ENCODE measurements at regions not wholly inside any gene's neighbourhood (a gene's known extent, or its start where the extent isn't known, plus 50 kb on each side); places are given as distances from the start of the nearest gene placed in this dataset.

- DNase-seq (ENCODE audit: extremely low spot score), result no peak
- POLR2A ChIA-PET, result no interaction called here
- TF ChIP-seq, protein P1, sequence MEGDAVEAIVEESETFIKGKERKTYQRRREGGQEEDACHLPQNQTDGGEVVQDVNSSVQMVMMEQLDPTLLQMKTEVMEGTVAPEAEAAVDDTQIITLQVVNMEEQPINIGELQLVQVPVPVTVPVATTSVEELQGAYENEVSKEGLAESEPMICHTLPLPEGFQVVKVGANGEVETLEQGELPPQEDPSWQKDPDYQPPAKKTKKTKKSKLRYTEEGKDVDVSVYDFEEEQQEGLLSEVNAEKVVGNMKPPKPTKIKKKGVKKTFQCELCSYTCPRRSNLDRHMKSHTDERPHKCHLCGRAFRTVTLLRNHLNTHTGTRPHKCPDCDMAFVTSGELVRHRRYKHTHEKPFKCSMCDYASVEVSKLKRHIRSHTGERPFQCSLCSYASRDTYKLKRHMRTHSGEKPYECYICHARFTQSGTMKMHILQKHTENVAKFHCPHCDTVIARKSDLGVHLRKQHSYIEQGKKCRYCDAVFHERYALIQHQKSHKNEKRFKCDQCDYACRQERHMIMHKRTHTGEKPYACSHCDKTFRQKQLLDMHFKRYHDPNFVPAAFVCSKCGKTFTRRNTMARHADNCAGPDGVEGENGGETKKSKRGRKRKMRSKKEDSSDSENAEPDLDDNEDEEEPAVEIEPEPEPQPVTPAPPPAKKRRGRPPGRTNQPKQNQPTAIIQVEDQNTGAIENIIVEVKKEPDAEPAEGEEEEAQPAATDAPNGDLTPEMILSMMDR (IDR thresholded peaks at IDR 0.05; ENCODE audit: control extremely low read depth, extremely low read depth, low read depth, missing control alignments), result no peak
- CTCF ChIA-PET, result interaction anchor here (1.1 to 2.0 kb wide), 4 partner anchors 8 to 15 kb away, joined by 3 to 7 read pairs (median 4); no protein-coding TSS in a partner anchor
Observed at GRCh38 chr10:91061608-91062007, 140.7 kb upstream of the ANKRD1 start.

DNA sequence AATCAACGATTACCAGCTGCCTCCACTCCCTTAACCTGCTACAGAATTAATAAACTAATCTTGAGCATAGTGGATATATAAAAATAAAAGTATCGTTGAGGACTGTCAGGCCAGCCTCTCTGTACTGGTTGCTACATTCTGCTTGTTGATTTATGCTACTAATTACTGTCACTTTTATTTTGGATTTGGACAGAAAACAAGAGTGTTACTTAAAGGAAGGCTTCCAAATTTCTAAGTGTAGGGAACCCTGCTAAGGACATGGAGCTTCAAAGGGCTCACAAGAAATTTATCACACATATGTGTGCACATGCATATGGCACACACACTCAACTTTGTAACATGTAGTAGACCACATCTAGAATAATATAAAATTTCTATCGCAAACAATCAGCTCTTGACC, 141.2 kb upstream of the ANKRD1 start:
- ChIA-PET CTCF (interaction anchor here (1.0 to 2.0 kb wide), 5 partner anchors 9 to 189 kb away, joined by 3 to 7 read pairs (median 3); no protein-coding TSS in a partner anchor), POLR2A (no interaction called here)
- DNase-seq (ENCODE audit: extremely low spot score), result no peak
- TF ChIP-seq, protein P1 (IDR thresholded peaks at IDR 0.05; ENCODE audit: control extremely low read depth, extremely low read depth, low read depth, missing control alignments), result no peak

GRCh38 chr10:91071786-91072185, 148.7 kb upstream of the PCGF5 start:
- ChIA-PET CTCF (no interaction called here), POLR2A (no interaction called here)
- TF ChIP-seq, protein P1 (IDR thresholded peaks at IDR 0.05; ENCODE audit: control extremely low read depth, extremely low read depth, low read depth, missing control alignments), result no peak
- DNase-seq (ENCODE audit: extremely low spot score), result no peak

DNA sequence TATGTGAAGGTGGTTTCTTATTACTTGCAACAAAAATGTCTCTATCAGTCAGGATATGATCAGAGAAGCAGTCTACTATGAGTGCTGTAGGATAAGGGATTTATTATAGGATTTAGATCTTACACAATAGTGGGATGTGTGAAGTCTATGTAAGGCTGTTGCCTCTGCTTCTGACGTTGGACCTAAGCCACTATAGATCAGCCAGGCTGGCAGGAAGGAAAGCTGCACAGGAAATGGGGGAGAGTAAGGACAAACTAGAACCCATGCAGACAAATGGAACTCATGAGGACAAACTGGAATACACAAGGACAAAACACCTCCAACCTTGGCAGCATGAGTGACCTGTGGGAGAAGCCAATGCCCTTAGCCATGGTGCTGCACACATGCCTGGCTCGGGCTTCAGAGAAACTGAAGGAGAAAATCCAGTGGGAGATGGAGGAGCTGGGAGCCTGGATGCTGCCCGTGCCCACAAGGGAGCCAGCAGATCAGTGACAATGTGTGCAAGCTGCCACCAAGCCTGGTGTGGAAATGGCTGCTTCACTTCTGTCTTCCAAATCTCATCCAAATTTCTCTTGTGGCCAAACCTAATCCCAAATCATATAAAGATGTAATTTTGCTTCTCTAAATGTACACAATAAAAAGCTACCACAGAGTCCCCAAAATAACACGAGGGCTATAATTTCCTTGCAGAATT, 147.0 kb upstream of the PCGF5 start:
- DNase-seq (ENCODE audit: extremely low spot score), result no peak
- CTCF ChIA-PET, result interaction anchor here (1.1 kb wide), 1 partner anchor 15 kb away, joined by 3 read pairs; no protein-coding TSS in a partner anchor
- POLR2A ChIA-PET, result no interaction called here
- TF ChIP-seq, protein P1 (IDR thresholded peaks at IDR 0.05; ENCODE audit: control extremely low read depth, extremely low read depth, low read depth, missing control alignments), result no peak

GRCh38 chr10:91076991-91077548, 143.4 kb upstream of the PCGF5 start:
- no peak for DNase-seq (ENCODE audit: extremely low spot score)
- TF ChIP-seq, protein P1 (IDR thresholded peaks at IDR 0.05; ENCODE audit: control extremely low read depth, extremely low read depth, low read depth, missing control alignments), result no peak
- ChIA-PET POLR2A (no interaction called here), CTCF (interaction anchor here (1.1 to 1.9 kb wide), 6 partner anchors 8 to 174 kb away, joined by 3 to 7 read pairs (median 4); no protein-coding TSS in a partner anchor)

DNA sequence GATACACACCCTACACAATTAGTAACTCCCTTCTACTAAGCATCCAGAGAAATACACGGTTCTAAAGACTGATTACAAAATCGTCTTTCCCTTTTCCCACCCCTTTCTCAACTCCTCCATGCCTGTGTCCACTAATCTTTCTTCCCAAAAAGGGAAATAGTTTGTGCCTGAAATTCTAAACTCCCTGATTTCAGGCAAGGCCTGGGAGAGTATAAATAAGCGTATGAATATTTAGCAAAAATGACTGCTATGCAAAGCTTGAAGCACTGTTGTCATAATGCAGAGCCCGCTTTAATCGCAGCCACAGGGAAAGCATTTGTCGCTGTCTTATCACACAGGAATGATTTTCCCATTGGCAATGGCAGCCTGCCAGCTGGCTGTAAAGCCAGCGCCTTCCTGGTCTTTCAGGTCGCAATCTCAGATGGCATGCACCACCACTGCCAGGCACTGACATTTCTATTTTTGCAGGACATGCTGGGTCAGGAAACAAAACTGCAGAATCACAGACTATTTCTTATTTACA, 142.9 kb upstream of the PCGF5 start:
- ChIA-PET CTCF (interaction anchor here (1.1 to 1.9 kb wide), 5 partner anchors 14 to 173 kb away, joined by 3 to 7 read pairs (median 4); no protein-coding TSS in a partner anchor), POLR2A (no interaction called here)
- no peak for DNase-seq (ENCODE audit: extremely low spot score)
- TF ChIP-seq, protein P1 (IDR thresholded peaks at IDR 0.05; ENCODE audit: control extremely low read depth, extremely low read depth, low read depth, missing control alignments), result no peak

Data from GM10248 (cell line).